Vagina (tissue), 2 donors: ENCODE measurements at regions not wholly inside any gene's neighbourhood (a gene's known extent, or its start where the extent isn't known, plus 50 kb on each side); places are given as distances from the start of the nearest gene placed in this dataset.

ENCODE experiments used
- CTCF ChIP-seq, 3 experiments: fragments of 450-650 bp in 2 of 3; fragments of 200-600 bp in 1 of 3; sonication (generic) in 1 of 3; IDR thresholded peaks; one replicate each; pipeline ENCODE4 v1.5.1; 2017 to 2019; ENCODE audit warnings: antibody characterized with exemption in 3 of 3, mild to moderate bottlenecking in 2 of 3, moderate library complexity in 2 of 3
- POLR2A ChIP-seq, 2 donors: fragments of 450-650 bp; IDR thresholded peaks; one replicate each; pipeline ENCODE4 v1.6.1; 2017; ENCODE audit warnings: antibody characterized with exemption in 2 of 2, mild to moderate bottlenecking in 2 of 2, moderate library complexity in 2 of 2
- POLR2AphosphoS5 ChIP-seq, 2 donors: sonication (generic); formaldehyde crosslinking; IDR thresholded peaks; one replicate each; pipeline ENCODE4 v1.9.0; 2017; ENCODE audit warnings: antibody characterized with exemption in 2 of 2, mild to moderate bottlenecking in 2 of 2, low read depth in 1 of 2; ENCODE audit not compliant: insufficient read depth in 1 of 2

- TF ChIP-seq POLR2A (IDR thresholded peaks at IDR 0.05) (no peak), CTCF (IDR thresholded peaks at IDR 0.05) (no peak), POLR2AphosphoS5 (IDR thresholded peaks at IDR 0.05; ENCODE audit: insufficient read depth in 1 of 2, low read depth in 1 of 2) (no peak)
Observed at GRCh38 chr14:71355324-71356201, 448.3 kb downstream of the PCNX1 start.
